ENCODE measurements at regions not wholly inside any gene's neighbourhood (a gene's known extent, or its start where the extent isn't known, plus 50 kb on each side); places are given as distances from the start of the nearest gene placed in this dataset.

DNA sequence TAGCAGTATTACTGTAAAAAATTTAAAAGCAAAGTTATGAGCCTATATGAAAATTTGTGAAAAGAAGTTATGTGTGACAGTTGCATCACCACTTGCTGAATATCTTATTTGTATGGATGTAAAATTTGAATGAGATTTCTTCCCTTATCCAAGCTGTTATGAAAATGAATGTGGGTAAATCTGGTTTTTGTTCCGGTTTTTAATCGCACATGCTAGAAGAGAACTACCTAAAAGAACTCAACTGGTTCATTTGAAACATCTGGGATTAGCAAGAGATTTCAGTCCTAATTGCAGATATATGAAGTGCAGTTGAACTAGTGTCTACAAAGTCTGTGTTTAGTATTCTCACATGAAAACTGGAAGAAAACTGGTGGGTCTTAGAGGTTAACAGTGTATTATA, 467.1 kb upstream of the SPHKAP start:
- no peaks in the 10 kb centered on the region for H3K9me3 ChIP-seq
- no peak overlapping the region for H3K4me3 ChIP-seq
- no peak for DNase-seq (ENCODE audit: low spot score in 2 of 2)
- H3K36me3 ChIP-seq, result no peaks in the 10 kb centered on the region
- no peak overlapping the region for H3K27ac ChIP-seq
- H3K4me1 ChIP-seq, result no peaks in the 10 kb centered on the region
- TF ChIP-seq CTCF (IDR thresholded peaks at IDR 0.05), result no peak
- no peaks in the 10 kb centered on the region for H3K27me3 ChIP-seq
- intact Hi-C loops (cut with DNase I), result no loop called here

DNA sequence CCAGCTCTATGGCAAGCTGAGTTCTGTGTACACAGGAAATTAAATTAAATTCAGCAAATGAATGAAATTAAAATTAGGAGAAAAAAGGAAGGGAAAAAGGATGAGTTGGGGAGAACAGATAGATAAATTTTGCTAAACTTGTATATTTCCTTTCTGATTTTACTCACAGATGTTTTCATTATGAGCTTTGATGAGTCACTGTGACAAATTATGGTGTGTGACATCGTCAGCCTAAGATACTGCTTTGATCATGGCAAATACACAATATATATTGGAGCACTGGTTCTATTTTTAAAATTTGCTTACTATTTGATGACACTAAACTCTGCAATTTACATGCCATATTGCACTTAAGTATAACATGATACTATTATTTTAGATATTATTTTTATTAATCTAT, 464.6 kb upstream of the SPHKAP start:
- no peak overlapping the region for H3K27ac ChIP-seq
- no peak for DNase-seq (ENCODE audit: low spot score in 2 of 2)
- intact Hi-C loops (cut with DNase I), result no loop called here
- TF ChIP-seq CTCF (IDR thresholded peaks at IDR 0.05), result no peak
- no peaks in the 10 kb centered on the region for H3K27me3 ChIP-seq
- no peaks in the 10 kb centered on the region for H3K9me3 ChIP-seq
- H3K4me1 ChIP-seq, result no peaks in the 10 kb centered on the region
- H3K36me3 ChIP-seq, result no peaks in the 10 kb centered on the region
- H3K4me3 ChIP-seq, result no peak overlapping the region

DNA sequence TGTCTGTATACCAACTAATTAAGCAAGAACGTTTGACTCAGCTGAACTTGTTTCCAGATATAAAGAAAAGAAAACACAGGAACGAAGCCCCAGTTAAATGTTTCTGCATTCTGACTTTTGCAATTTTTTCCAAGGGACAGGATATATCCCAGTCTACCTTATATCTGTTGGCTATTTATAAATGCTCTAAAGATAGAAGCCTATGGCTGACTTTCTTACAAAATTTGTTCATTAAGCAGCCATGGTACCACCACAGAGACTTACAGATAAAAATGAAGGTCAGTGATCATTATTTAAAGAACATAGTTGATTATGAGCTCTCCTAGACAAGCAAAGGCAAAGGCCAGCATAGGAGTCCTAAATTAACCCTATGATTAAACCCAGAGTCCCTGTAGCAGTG, 462.7 kb upstream of the SPHKAP start:
- intact Hi-C loops (cut with DNase I), result no loop called here
- no peaks in the 10 kb centered on the region for H3K27me3 ChIP-seq
- H3K36me3 ChIP-seq, result no peaks in the 10 kb centered on the region
- no peak for DNase-seq (ENCODE audit: low spot score in 2 of 2)
- no peak overlapping the region for H3K27ac ChIP-seq
- H3K4me1 ChIP-seq, result no peaks in the 10 kb centered on the region
- H3K4me3 ChIP-seq, result no peak overlapping the region
- H3K9me3 ChIP-seq, result no peaks in the 10 kb centered on the region
- TF ChIP-seq CTCF (IDR thresholded peaks at IDR 0.05), result no peak

DNA sequence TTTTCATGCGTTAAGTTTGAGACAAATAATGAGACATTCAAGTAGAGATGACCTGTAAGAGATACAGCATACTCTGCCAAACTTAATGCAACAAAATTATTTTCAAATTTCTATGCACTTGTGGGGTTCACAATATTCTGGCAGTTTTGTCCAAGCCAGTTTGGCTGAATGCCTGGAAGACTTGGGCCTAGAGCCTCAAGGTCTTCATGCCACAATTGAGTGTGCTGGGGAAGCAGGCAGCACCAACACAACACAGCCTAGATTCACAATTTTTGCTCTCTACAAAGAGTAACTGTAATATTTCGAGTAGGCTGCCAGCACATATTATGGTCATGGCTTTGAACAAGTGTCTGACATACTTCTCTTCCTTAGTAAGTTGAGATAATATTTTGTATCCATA, 461.4 kb upstream of the SPHKAP start:
- DNase-seq (ENCODE audit: low spot score in 2 of 2), result no peak
- no peak overlapping the region for H3K27ac ChIP-seq
- TF ChIP-seq CTCF (IDR thresholded peaks at IDR 0.05), result no peak
- no peak overlapping the region for H3K4me3 ChIP-seq
- H3K9me3 ChIP-seq, result no peaks in the 10 kb centered on the region
- intact Hi-C loops (cut with DNase I), result no loop called here
- no peaks in the 10 kb centered on the region for H3K4me1 ChIP-seq
- no peaks in the 10 kb centered on the region for H3K36me3 ChIP-seq
- H3K27me3 ChIP-seq, result no peaks in the 10 kb centered on the region

GRCh38 chr2:228630786-228631185, 449.3 kb upstream of the SPHKAP start:
- H3K36me3 ChIP-seq, result no peaks in the 10 kb centered on the region
- DNase-seq (ENCODE audit: low spot score in 2 of 2), result no peak
- H3K4me3 ChIP-seq, result no peak overlapping the region
- intact Hi-C loops (cut with DNase I), result no loop called here
- no peaks in the 10 kb centered on the region for H3K27me3 ChIP-seq
- no peaks in the 10 kb centered on the region for H3K4me1 ChIP-seq
- H3K27ac ChIP-seq, result no peak overlapping the region
- no peak for TF ChIP-seq CTCF (IDR thresholded peaks at IDR 0.05)
- H3K9me3 ChIP-seq, result no peaks in the 10 kb centered on the region

GRCh38 chr2:228629251-228629650, 447.8 kb upstream of the SPHKAP start:
- Histone ChIP-seq H3K9me3 (no peaks in the 10 kb centered on the region), H3K4me1 (no peaks in the 10 kb centered on the region), H3K27ac (no peak overlapping the region), H3K27me3 (no peaks in the 10 kb centered on the region), H3K36me3 (no peaks in the 10 kb centered on the region), H3K4me3 (no peak overlapping the region)
- intact Hi-C loops (cut with DNase I), result no loop called here
- DNase-seq (ENCODE audit: low spot score in 2 of 2), result no peak
- no peak for TF ChIP-seq CTCF (IDR thresholded peaks at IDR 0.05)

Measured in ascending aorta (tissue), 2 donors.